Small intestine (tissue), 7 donors: ENCODE measurements at regions not wholly inside any gene's neighbourhood (a gene's known extent, or its start where the extent isn't known, plus 50 kb on each side); places are given as distances from the start of the nearest gene placed in this dataset.

Experiments used
- DNase-seq, 2 donors: peaks; one replicate each; pipeline versions ENCODE4 v3.0.0 to v3.0.0-alpha.2; 2013
- FAIRE-seq: peaks from 2 replicates; lab custom pipeline; 2012; peaks lifted over from hg19 to GRCh38; lab: Jason Lieb, UNC
- H3K27ac ChIP-seq, 3 donors: one replicate each; pipeline ENCODE4 v1.5.1; 2013; ENCODE audit warnings: low read length in 2 of 3, mild to moderate bottlenecking in 2 of 3, control low read depth in 1 of 3, inconsistent platforms in 1 of 3, low read depth in 1 of 3, moderate library complexity in 1 of 3
- H3K27me3 ChIP-seq, 3 donors: one replicate each; pipeline ENCODE4 v1.6.1; 2013; ENCODE audit warnings: low read length in 3 of 3, inconsistent platforms in 1 of 3; ENCODE audit not compliant: control insufficient read depth in 3 of 3, insufficient read depth in 3 of 3
- H3K36me3 ChIP-seq, 3 donors: one replicate each; pipeline ENCODE4 v1.6.1; 2013; ENCODE audit warnings: low read length in 3 of 3, inconsistent platforms in 1 of 3, low read depth in 1 of 3, mild to moderate bottlenecking in 1 of 3, moderate library complexity in 1 of 3; ENCODE audit not compliant: control insufficient read depth in 3 of 3, insufficient read depth in 2 of 3
- H3K4me1 ChIP-seq, 3 donors: one replicate each; pipeline ENCODE4 v1.6.1; 2013; ENCODE audit warnings: low read length in 2 of 3, inconsistent platforms in 1 of 3, low read depth in 1 of 3, mild to moderate bottlenecking in 1 of 3, moderate library complexity in 1 of 3; ENCODE audit not compliant: control insufficient read depth in 3 of 3, insufficient read depth in 2 of 3
- H3K4me3 ChIP-seq, 3 donors: one replicate each; pipeline ENCODE4 v1.5.1; 2013; ENCODE audit warnings: low read length in 3 of 3, control low read depth in 1 of 3, inconsistent platforms in 1 of 3, low read depth in 1 of 3, mild to moderate bottlenecking in 1 of 3, moderate library complexity in 1 of 3
- H3K9me3 ChIP-seq, 2 donors: one replicate each; pipeline ENCODE4 v1.6.1; 2013; ENCODE audit warnings: low read depth in 1 of 2, low read length in 1 of 2; ENCODE audit not compliant: control insufficient read depth in 2 of 2, insufficient read depth in 1 of 2
- WGBS, 3 donors: extraction: QIAGEN DNeasy Blood & Tissue Kit; methylation state at CpG; one replicate each; pipeline ENCODE4 v1.1.7; 2013; 5-methylcytosine and 5-hydroxymethylcytosine counted together
- donor health status: healthy with polysubstance abuse.
- donor health status: control.
- donor health status: control.
- donor health status: Bipolar disorder and iron deficiency.
- donor health status: healthy.

DNA sequence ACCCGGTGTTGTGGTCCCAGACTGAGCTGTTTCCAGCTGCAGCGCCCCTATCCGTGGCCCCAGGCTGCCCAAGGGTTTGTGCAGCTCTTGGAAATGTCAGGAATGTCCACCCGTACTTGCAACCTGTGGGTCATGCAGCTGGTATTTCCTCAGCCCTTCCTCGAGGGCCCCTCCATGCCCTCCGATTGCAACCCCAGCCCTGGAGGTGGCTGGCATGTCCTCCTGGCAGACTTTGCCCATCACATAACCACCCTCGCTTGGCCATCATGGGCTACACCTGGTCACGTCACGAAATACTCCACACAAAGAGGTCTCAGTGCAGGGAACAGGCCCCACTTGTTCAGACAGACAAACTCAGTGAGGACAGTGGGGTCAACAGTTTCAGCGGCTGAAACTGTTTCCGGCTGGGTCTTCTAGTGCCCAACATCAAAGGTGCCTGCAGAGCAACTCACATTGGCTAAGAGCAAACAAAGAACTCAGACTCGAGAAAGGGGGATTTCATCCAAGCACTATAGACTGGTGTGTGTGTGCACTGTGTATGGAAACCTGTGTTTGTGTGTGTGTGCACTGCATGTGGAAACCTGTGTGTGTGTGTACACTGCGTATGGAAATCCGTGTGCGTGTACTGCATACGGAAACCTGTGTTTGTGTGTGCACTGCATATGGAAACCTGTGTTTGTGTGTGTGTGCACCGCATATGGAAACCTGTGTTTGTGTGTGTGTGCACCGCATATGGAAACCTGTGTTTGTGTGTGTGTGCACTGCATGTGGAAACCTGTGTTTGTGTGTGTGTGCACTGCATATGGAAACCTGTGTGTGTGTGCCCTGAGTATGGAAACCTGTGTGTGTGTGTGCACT lies 72.8 kb upstream of the CCND1 start:
- Histone ChIP-seq H3K27me3 (no peaks in the 10 kb centered on the region), H3K4me3 (no peak overlapping the region), H3K36me3 (no peaks in the 10 kb centered on the region), H3K9me3 (no peaks in the 10 kb centered on the region), H3K27ac (no peak overlapping the region), H3K4me1 (no peaks in the 10 kb centered on the region)
- DNase-seq, result no peak
- FAIRE-seq, result no peak
- 79 to 81% (median 81%) methylated on average over 18 of the region's 18 CpGs for WGBS, 3 donors

DNA sequence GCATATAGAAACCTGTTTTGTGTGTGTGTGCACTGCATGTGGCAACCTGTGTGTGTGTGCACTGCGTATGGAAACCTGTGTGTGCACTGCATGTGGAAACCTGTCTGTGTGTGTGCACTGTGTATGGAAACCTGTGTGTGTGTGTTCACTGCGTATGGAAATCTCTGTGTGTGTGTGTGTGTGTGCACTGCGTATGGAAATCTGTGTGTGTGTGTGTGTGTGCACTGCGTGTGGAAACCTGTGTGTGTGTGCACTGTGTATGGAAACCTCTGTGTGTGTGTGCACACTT lies 72.2 kb upstream of the CCND1 start:
- Histone ChIP-seq H3K4me3 (no peak overlapping the region), H3K4me1 (no peaks in the 10 kb centered on the region), H3K27ac (no peak overlapping the region), H3K27me3 (no peaks in the 10 kb centered on the region), H3K9me3 (no peaks in the 10 kb centered on the region), H3K36me3 (no peaks in the 10 kb centered on the region)
- WGBS, 3 donors, result 45 to 72% (median 49%) methylated on average over 4 of the region's 4 CpGs
- FAIRE-seq (no peak), DNase-seq (no peak)

GRCh38 chr11:69569306-69570200 lies 71.4 kb upstream of the CCND1 start:
- Histone ChIP-seq H3K27me3 (no peaks in the 10 kb centered on the region), H3K4me3 (no peak overlapping the region), H3K36me3 (no peaks in the 10 kb centered on the region), H3K4me1 (no peaks in the 10 kb centered on the region), H3K9me3 (no peaks in the 10 kb centered on the region), H3K27ac (no peak overlapping the region)
- WGBS, 3 donors, result 89 to 91% (median 90%) methylated on average over 21 of the region's 21 CpGs
- FAIRE-seq, result no peak
- DNase-seq, result no peak

DNA sequence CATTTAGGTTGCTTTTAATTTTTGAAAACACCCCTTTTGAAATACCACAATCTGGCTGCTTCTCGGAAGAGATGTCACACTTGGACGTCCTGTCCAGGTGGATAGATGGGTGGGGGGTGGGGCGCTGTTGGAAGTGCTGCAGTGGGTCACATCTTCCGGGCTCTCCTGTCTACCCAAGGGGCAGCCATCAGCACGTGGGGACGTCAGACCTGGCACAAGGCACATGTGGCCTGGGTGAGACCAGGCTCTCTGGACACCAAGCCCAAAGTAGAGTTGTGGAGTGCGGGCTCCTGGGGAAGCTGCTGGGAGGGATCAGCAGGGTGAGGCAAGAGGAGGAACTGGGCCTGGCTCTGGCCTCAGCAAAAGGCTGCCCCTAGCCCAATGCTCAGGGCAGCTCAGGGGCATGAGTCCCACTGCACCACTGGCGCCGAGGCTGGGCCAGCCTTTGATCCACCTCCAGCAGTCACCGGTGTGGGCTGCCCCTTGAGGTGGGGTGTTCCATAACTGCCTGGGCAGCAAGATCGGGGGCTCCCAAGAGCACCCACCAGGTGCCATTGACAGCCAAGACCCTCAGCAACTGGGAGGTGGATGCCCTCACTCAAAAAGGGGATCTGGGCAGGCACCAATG lies 68.6 kb upstream of the CCND1 start:
- Histone ChIP-seq H3K9me3 (no peaks in the 10 kb centered on the region), H3K4me1 (no peaks in the 10 kb centered on the region), H3K36me3 (no peaks in the 10 kb centered on the region), H3K27ac (no peak overlapping the region), H3K27me3 (no peaks in the 10 kb centered on the region), H3K4me3 (no peak overlapping the region)
- FAIRE-seq (no peak), DNase-seq (no peak)
- WGBS, 3 donors, result 84 to 88% (median 84%) methylated on average over 11 of the region's 11 CpGs

- no peak for FAIRE-seq
- H3K27me3 ChIP-seq, result no peaks in the 10 kb centered on the region
- no peak for DNase-seq
- 53 to 75% (median 62%) methylated on average over 5 of the region's 5 CpGs for WGBS, 3 donors
- no peak overlapping the region for H3K27ac ChIP-seq
- H3K4me3 ChIP-seq, result no peak overlapping the region
- H3K9me3 ChIP-seq, result no peaks in the 10 kb centered on the region
- no peaks in the 10 kb centered on the region for H3K4me1 ChIP-seq
- no peaks in the 10 kb centered on the region for H3K36me3 ChIP-seq
Measured at GRCh38 chr11:69572861-69573260, 68.1 kb upstream of the CCND1 start.

- Histone ChIP-seq H3K4me1 (no peaks in the 10 kb centered on the region), H3K36me3 (no peaks in the 10 kb centered on the region), H3K9me3 (no peaks in the 10 kb centered on the region), H3K27ac (no peak overlapping the region), H3K4me3 (no peak overlapping the region), H3K27me3 (no peaks in the 10 kb centered on the region)
- DNase-seq, result no peak
- FAIRE-seq, result no peak
- WGBS, 3 donors, result 78 to 86% (median 78%) methylated on average over 13 of the region's 13 CpGs
Measured at GRCh38 chr11:69573761-69574607, 67.0 kb upstream of the CCND1 start.

DNA sequence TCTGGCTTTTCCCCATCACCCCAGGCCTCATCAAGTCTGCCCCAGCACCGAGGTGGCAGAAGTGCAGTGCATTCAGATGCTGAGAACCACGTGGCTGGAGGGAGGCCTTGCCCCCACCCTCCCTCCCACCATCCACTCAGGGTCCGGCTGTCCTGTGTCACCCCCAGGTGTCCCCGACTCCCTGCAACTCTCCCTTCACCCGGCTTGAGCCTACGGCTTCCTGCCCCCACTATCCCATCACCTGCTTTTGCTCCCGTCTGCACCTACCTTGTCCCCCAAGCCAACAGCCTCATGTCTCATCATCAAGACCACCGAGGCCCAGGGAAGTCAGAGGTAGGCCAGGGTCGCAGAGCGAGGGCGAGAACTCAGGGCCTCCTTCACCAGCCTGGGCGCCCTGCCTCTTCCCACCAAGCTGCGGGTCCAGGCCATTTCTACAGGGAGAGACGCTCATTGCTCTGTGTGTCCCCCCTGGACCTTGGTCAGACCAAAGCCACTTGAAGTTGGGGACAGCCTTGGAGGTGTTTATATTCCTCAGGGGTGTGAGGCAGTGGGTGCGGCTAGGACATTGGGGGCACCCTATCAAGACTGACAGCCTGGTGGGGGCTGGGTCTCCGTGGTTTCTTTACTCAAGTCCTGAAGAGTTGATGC lies 66.2 kb upstream of the CCND1 start:
- no peaks in the 10 kb centered on the region for H3K4me1 ChIP-seq
- no peaks in the 10 kb centered on the region for H3K27me3 ChIP-seq
- FAIRE-seq (no peak), DNase-seq (no peak)
- H3K36me3 ChIP-seq, result no peaks in the 10 kb centered on the region
- 82 to 88% (median 87%) methylated on average over 15 to 16 of the region's 16 CpGs for WGBS, 3 donors
- H3K4me3 ChIP-seq, result no peak overlapping the region
- no peaks in the 10 kb centered on the region for H3K9me3 ChIP-seq
- H3K27ac ChIP-seq, result no peak overlapping the region
